Fibroblast of mammary gland (primary cell): ENCODE measurements at regions not wholly inside any gene's neighbourhood (a gene's known extent, or its start where the extent isn't known, plus 50 kb on each side); places are given as distances from the start of the nearest gene placed in this dataset.

Source experiments
- DNase-seq: peaks from one replicate; pipeline ENCODE4 v3.0.0-alpha.2; 2010; ENCODE audit warnings: low read depth
- H3K4me3 ChIP-seq: 2 replicates; pipeline ENCODE4 v1.5.1; 2011; ENCODE audit warnings: low read depth, mild to moderate bottlenecking, low read length, moderate library complexity; ENCODE audit not compliant: control insufficient read depth
- TF ChIP-seq, protein P1 (sequence below): conservative IDR thresholded peaks from 2 replicates; pipeline ENCODE4 v1.5.1; 2011; ENCODE audit warnings: low read depth, low read length, inconsistent platforms; ENCODE audit not compliant: control insufficient read depth, insufficient read depth

DNA sequence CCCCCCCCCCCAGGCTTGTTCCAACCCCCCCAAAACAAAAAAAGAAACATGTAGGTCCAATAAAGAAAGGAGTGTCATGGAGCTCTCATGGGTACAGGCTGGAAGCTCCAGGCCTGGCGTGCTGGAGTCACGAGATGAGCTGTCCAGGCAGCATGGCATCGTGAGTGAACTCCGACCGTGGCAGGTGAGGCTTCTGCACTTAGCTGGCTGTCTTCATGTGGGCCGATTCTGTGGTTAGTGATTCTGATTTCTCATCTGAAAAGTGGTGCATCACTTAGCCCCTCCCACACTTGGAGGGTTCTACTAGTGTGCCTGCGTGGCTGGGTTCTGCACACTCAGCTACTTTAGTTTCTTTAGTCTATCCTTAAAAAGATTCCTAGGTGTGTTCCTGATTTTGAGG, 126.4 kb upstream of the MGAT5 start:
- H3K4me3 ChIP-seq: no peak overlapping the region
- TF ChIP-seq, protein P1, sequence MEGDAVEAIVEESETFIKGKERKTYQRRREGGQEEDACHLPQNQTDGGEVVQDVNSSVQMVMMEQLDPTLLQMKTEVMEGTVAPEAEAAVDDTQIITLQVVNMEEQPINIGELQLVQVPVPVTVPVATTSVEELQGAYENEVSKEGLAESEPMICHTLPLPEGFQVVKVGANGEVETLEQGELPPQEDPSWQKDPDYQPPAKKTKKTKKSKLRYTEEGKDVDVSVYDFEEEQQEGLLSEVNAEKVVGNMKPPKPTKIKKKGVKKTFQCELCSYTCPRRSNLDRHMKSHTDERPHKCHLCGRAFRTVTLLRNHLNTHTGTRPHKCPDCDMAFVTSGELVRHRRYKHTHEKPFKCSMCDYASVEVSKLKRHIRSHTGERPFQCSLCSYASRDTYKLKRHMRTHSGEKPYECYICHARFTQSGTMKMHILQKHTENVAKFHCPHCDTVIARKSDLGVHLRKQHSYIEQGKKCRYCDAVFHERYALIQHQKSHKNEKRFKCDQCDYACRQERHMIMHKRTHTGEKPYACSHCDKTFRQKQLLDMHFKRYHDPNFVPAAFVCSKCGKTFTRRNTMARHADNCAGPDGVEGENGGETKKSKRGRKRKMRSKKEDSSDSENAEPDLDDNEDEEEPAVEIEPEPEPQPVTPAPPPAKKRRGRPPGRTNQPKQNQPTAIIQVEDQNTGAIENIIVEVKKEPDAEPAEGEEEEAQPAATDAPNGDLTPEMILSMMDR: no peak
- no peak for DNase-seq

DNA sequence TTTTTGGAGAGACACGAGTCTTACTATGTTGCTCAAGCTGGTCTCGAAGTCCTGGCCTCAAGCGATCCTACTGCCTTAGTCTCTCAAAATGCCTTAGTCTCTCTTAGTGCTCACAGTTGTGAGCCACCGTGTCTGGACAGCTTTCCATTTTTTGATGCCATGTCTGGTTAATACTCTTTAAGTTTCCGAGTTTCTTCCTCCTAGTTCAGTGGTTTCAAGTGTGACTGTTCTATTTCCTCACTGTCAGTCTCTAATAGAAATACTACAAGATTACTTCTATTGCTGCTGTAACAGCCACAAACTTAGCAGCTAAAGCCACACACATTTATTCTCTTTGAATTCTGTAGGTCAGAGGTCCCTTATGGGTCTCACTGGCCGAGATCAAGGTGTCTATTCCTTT, 125.1 kb upstream of the MGAT5 start:
- no peak for DNase-seq
- TF ChIP-seq, protein P1: no peak
- H3K4me3 ChIP-seq: no peak overlapping the region

DNA sequence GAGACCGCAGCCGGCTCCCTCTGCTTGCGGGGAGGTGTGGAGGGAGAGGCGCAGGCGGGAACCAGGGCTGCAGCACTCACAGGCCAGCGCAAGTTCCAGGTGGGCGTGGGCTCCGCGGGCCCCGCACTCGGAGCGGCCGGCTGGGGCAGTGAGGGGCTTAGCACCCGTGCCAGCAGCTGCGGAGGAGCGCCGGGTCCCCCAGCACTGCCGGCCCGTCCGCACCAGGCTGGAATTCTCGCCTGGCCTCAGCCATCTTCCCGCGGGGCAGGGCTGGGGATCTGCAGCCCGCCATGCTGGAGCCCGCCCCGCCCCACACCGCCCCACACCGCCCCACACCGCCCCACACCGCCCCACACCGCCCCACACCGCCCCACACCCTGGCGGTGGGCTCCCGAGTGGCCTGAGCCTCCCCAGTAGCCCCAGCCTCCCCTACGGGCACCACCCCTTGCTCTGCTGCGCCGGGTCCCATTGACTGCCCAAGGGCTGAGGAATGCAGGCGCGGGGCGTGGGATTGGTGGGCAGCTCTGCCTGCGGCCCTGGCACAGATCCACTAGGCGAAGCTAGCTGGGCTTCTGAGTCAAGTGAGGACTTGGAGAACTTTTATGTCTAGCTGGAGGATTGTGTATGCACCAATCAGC, 123.9 kb upstream of the MGAT5 start:
- TF ChIP-seq, protein P1: no peak
- DNase-seq: no peak
- H3K4me3 ChIP-seq: no peak overlapping the region

DNA sequence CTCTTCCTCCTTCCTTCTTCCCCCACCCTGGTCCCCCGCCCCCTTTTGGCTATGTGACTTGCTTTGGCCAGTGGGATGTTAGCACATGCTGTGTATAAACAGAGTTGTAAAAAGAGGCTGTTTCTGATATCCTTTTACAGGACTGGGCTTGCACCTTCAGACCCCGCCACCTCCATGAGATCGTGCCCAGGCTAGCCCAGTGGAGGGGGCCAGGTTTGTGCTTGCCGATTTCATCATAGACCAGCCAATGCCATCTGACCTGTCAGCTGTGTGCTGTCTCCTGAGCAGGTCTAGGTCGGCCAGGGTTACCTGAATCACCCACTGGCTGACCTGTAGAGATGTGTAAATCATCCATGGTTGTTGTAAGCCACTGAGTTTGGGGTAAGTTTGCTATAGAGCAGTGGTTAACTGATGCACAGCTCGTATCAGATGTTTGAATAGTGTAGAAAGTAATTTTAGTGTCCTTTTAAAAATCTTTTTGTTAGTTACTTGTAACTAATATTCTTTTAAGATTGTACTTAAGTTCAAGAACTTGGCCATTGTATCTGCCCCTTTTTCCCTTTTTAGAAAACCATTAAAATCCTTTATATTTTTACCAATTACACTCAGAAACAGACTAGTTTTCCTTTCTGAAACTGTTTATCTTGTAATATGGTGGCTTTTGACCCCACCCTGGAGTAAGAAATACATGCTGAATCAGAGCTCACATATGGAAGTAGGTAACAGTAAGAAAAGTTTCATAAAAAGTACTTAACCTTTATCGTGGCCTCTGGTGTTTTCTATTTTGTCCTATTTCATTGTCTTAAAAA, 122.0 kb upstream of the MGAT5 start:
- DNase-seq: no peak
- TF ChIP-seq, protein P1: no peak
- H3K4me3 ChIP-seq: no peak overlapping the region

DNA sequence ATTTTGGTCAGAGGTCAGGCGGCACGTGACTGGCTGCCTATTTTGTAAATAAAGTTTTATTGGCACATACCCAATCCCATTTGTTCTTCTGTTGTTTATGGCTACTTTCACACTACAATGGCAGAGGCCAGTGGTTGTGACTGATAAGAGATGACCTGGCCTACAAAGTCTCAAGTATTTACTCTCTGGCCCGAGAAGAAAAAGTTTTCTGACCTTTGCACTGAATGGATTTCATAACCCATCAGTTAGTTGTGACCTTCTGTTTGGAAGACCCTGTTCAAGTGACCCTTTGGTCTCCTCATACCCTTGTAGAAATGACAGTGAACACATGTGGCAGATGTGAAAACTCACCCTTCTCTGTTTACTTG, 121.4 kb upstream of the MGAT5 start:
- TF ChIP-seq, protein P1: no peak
- DNase-seq: no peak
- no peak overlapping the region for H3K4me3 ChIP-seq

DNA sequence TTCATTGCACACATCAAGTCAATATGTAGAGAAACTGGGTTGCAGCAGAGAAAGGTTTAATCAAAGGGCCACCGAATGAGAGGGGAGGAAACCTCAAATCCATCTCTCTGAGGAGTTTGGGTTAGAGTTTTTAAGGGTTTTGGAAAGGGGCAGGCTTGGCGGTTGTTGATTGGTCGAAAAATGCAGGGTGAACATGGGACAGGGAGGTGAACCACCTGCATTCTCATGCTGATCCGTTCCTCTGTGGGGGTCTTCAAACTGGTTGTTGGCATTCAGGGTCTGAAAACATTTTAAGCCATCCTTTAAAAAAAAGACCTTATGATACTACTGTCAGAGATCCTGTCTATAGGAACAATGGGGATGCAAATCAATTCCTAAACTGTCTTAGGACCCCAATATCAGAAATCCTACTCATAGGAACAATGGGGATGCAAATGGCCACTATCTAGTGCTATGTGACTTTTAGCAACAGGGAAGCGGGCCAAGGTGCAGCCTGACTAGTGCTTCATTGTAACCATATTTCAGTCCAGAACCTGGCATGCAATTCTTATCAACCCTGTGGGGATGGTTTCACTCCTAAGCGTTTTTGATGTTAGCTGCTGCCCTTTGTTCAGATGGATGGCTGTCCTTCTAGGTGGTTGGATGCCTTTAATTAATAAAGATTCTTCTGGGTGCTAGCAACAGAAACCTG, 120.1 kb upstream of the MGAT5 start:
- DNase-seq: no peak
- TF ChIP-seq, protein P1: no peak

More for the DNA sequence above, 120.1 kb upstream of the MGAT5 start:
- no peak overlapping the region for H3K4me3 ChIP-seq
